Activated B cell treated with CpG ODN at 0.5 μM for 24 hours (primary cell): ENCODE measurements at regions not wholly inside any gene's neighbourhood (a gene's known extent, or its start where the extent isn't known, plus 50 kb on each side); places are given as distances from the start of the nearest gene placed in this dataset.

Experiments used
- ATAC-seq: fragments of 200-7000 bp; cut with Tn5 transposase; one replicate; pipeline ENCODE4 v1.10.0; 2021; ENCODE audit warnings: low read depth, mild to moderate bottlenecking, moderate library complexity
- CTCF ChIA-PET: fragments of 350-600 bp; sonication (Branson Sonifier 250); formaldehyde crosslinking; loops from one replicate; lab custom pipeline; 2021; ENCODE audit warnings: antibody characterized with exemption; lab: Charles Lee
- POLR2A ChIA-PET: fragments of 350-600 bp; sonication (Branson Sonifier 250); formaldehyde crosslinking; loops from one replicate; lab custom pipeline; 2021; ENCODE audit warnings: antibody characterized with exemption; lab: Charles Lee
- DNase-seq: peaks from one replicate; pipeline ENCODE4 v3.0.0; 2022
- H3K27ac Mint-ChIP-seq: one replicate; pipeline ENCODE4 v1.8.0; 2020; ENCODE audit warnings: mixed read lengths
- H3K27me3 Mint-ChIP-seq: one replicate; pipeline ENCODE4 v1.8.0; 2021; ENCODE audit warnings: mixed read lengths
- H3K36me3 Mint-ChIP-seq: one replicate; pipeline ENCODE4 v1.8.0; 2021; ENCODE audit warnings: low read depth, mixed read lengths
- H3K4me1 Mint-ChIP-seq: one replicate; pipeline ENCODE4 v1.8.0; 2021; ENCODE audit warnings: mixed read lengths
- H3K4me3 Mint-ChIP-seq: one replicate; pipeline ENCODE4 v1.8.0; 2020; ENCODE audit warnings: mild to moderate bottlenecking, mixed read lengths
- H3K9me3 Mint-ChIP-seq: one replicate; pipeline ENCODE4 v1.8.0; 2020; ENCODE audit warnings: mixed read lengths
- CTCF ChIP-seq: fragments of 200-600 bp; IDR thresholded peaks from one replicate; pipeline ENCODE4 v1.8.0; 2022; ENCODE audit warnings: antibody characterized with exemption, mild to moderate bottlenecking
- intact Hi-C: fragments of 100-400 bp; cut with micrococcal nuclease; formaldehyde crosslinking; loops from one replicate; pipeline ENCODE4 v1.15.1; 2024

DNA sequence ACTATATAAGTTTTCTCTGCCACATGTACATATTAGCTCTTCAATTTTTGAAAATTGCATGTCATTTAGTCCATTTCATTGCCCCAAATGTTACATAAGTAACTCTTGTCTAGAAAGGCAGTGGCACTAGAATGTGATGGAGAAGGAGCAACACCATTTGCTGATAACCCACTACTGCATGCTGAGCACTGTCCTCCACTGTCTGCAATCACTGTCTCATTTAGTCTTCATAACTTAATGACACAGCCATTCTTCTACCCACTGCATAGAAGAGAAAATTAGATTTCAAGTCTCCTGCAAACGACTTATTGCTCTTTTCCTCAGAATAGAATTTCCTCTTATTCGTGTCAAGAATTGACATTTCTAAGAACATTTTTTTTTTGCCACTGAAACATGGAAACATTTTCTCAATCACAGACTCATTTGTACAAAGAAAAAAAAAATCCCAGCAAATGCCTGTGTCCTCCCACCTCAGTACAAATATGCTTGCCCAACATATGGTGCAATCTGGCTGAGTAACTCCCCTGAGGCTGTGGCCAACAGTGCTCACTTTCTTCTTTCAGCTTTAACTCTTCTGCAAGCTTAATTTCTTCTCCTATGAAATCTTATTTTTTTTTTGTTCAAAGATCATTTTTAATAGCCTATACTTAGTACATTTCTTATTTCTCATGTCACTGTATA lies 768.6 kb upstream of the HS6ST1 start:
- intact Hi-C loops, result no loop called here
- ChIA-PET CTCF (no interaction called here), POLR2A (no interaction called here)
- ATAC-seq (no peak), DNase-seq (no peak)
- no peak overlapping the region for H3K4me3 Mint-ChIP-seq
- no peak overlapping the region for H3K27ac Mint-ChIP-seq
- H3K27me3 Mint-ChIP-seq, result no peaks in the 10 kb centered on the region
- H3K9me3 Mint-ChIP-seq, result no peaks in the 10 kb centered on the region
- TF ChIP-seq CTCF, result no peak
- H3K36me3 Mint-ChIP-seq, result no peaks in the 10 kb centered on the region
- H3K4me1 Mint-ChIP-seq, result no peaks in the 10 kb centered on the region

DNA sequence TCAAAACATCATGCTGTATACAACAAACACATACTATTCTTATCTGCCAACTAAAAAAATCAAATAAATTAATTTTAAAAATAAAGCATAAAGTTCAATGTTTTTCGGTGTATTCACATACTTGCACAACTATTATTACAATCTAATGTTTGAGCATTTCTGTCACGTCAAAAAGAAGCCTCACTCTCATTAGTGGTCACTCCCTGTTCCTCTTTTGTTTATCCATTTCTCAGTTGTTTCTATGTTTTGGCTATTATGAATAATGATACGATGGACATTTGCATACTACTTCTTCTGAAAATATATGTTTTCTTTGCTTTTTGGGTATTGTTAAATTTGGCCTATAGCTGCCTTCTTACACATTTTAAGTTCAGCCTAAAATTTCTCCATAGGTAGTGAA lies 773.0 kb upstream of the HS6ST1 start:
- Mint-ChIP-seq H3K27me3 (no peaks in the 10 kb centered on the region), H3K4me1 (no peaks in the 10 kb centered on the region), H3K27ac (no peak overlapping the region), H3K4me3 (no peak overlapping the region), H3K36me3 (no peaks in the 10 kb centered on the region), H3K9me3 (no peaks in the 10 kb centered on the region)
- no peak for ATAC-seq
- intact Hi-C loops, result no loop called here
- DNase-seq, result no peak
- TF ChIP-seq CTCF, result no peak
- ChIA-PET POLR2A (no interaction called here), CTCF (no interaction called here)

GRCh38 chr2:129092956-129093355 lies 774.3 kb upstream of the HS6ST1 start:
- POLR2A ChIA-PET, result no interaction called here
- H3K27me3 Mint-ChIP-seq, result peaks cover 5% of the 10 kb centered on the region
- no peaks in the 10 kb centered on the region for H3K9me3 Mint-ChIP-seq
- intact Hi-C loops, result no loop called here
- CTCF ChIA-PET, result no interaction called here
- H3K27ac Mint-ChIP-seq, result no peak overlapping the region
- DNase-seq (no peak), ATAC-seq (no peak)
- H3K4me3 Mint-ChIP-seq, result no peak overlapping the region
- no peak for TF ChIP-seq CTCF
- no peaks in the 10 kb centered on the region for H3K36me3 Mint-ChIP-seq
- H3K4me1 Mint-ChIP-seq, result no peaks in the 10 kb centered on the region

DNA sequence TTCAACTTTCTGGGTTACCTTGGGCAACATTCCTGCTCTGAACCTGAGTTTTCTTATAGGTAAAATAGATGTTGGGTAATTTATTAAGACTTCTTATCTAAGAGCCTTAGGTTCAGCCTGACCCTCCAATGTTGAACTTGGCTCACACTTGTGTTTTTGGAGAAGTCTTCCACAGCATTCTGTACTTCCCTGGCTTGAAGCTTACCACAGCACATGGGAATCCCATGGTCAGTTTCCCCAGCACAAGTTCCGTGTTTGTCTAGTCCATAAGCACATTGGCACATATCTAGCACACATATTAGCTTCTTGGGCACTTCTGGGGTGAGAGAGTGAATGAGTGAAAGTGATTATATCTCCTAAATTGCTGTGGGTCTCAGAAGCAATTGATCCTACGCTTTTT lies 782.5 kb upstream of the HS6ST1 start:
- ChIA-PET POLR2A (no interaction called here), CTCF (no interaction called here)
- H3K27ac Mint-ChIP-seq, result no peak overlapping the region
- no peaks in the 10 kb centered on the region for H3K4me1 Mint-ChIP-seq
- TF ChIP-seq CTCF, result no peak
- no peaks in the 10 kb centered on the region for H3K9me3 Mint-ChIP-seq
- no peak for DNase-seq
- peaks cover 10% of the 10 kb centered on the region for H3K27me3 Mint-ChIP-seq
- intact Hi-C loops, result no loop called here
- no peak for ATAC-seq
- no peak overlapping the region for H3K4me3 Mint-ChIP-seq
- H3K36me3 Mint-ChIP-seq, result no peaks in the 10 kb centered on the region

- peaks cover 9% of the 10 kb centered on the region for H3K27me3 Mint-ChIP-seq
- ChIA-PET CTCF (no interaction called here), POLR2A (no interaction called here)
- DNase-seq (no peak), ATAC-seq (no peak)
- H3K4me3 Mint-ChIP-seq, result no peak overlapping the region
- intact Hi-C loops, result no loop called here
- TF ChIP-seq CTCF, result no peak
- H3K4me1 Mint-ChIP-seq, result peaks cover 2% of the 10 kb centered on the region
- H3K9me3 Mint-ChIP-seq, result no peaks in the 10 kb centered on the region
- no peaks in the 10 kb centered on the region for H3K36me3 Mint-ChIP-seq
- H3K27ac Mint-ChIP-seq, result no peak overlapping the region
Measured at GRCh38 chr2:129103936-129104878, 785.5 kb upstream of the HS6ST1 start.
